DMS153 (cell line): ENCODE measurements at regions not wholly inside any gene's neighbourhood (a gene's known extent, or its start where the extent isn't known, plus 50 kb on each side); places are given as distances from the start of the nearest gene placed in this dataset.

Experiments used
- DNase-seq: peaks from one replicate; lab custom pipeline; 2025; lab: John Stamatoyannopoulos, UW

DNA sequence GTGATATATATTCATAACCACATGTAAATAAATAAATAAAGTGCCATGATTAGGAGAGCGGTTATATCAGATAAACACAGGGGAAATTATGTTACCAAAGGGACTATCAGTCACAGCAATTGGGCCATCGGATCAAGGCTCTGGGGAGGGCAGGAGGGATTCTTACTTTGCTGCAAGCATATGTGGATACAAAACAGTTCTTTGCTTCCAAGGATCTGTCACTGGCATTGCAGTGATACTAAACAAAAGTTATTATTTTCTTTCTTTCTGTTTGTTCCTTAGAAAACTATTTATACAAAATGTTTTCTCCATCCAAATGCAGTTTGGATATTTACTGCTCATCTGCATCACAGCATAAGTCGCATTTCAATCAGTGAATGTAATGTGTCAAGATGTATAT is 188.4 kb upstream of the MGMT start:
- no peak for DNase-seq

DNA sequence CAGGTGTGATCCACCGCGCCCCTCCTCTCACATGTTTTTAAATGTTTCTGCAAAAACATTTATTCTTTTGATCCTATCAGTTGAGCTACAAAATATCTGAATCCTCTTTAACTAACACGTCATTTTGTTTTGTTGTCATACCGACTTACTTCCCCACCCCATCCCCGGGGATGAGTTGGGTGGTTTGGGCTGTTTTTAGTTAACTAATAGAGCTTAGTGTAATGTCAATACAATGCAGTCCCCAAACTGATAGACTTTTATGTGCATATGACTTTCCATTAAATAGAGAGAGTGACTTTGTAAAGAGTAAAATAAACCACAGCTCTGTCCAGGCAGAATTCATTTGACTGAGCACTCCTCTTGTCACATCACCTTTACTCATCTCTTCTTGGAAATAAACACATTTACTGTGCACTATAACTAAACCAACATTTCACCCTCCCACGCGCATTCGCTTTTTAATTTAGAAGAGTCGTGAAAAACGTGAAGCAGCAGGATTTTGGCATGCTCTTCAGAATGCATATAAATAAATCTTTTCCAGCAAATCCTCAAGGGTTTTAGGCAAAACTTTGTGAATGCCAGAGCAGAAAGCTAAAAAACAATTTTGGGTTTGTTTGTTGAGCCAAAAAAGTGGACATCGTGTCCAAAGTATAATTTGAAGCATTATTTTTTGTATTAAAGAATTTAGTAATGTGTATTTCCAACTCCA is 187.4 kb upstream of the MGMT start:
- no peak for DNase-seq

DNA sequence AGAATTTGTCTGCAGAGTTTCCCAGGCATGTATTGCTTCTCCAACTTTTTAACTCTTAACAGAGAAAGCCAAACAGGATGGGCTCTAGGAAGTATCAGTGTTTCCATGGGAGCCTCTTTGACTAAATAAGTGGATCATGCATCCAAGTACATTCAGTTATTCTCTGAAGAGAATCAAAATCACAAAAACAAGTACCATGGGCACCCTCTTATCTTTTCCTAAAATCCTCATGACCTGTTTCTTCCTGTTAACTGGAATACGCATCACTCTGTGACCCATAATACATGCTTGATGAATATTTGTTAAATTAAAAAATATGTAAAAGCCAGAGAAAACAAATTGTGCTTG is 186.9 kb upstream of the MGMT start:
- no peak for DNase-seq

DNA sequence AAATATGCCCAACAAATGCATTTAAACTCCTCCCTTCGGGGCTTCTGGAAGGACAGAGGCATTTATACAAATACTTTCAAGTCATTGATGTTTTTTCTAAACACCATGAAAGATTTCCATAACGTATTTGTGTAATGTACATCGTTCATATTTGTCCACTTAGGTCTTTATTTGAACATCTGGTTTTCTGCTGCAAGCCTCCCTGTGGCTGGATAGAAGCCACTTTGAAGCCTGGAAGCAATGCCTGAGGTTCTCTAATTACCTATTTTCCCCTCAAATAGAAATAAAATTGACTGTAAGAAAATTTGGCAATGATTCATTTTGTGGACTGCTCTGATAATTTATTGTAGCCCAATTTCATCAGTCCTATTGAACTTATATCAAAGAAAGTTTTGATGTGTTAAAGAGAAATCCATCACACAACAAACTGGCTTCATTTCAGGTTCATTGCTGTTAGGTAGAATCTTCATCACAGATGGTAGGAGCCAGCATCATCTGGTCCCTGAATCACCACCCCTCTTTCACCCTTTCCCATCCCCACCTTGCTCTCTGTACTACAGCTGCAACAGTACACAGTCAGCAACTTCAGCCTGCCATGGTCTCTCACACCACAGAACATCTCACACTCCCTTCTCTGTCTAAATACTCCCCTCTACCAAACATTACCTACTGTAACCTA is 186.0 kb upstream of the MGMT start:
- DNase-seq = no peak

GRCh38 chr10:129285459-129285858 is 181.6 kb upstream of the MGMT start:
- DNase-seq = no peak

GRCh38 chr10:129288999-129289584 is 177.9 kb upstream of the MGMT start:
- no peak for DNase-seq

DNA sequence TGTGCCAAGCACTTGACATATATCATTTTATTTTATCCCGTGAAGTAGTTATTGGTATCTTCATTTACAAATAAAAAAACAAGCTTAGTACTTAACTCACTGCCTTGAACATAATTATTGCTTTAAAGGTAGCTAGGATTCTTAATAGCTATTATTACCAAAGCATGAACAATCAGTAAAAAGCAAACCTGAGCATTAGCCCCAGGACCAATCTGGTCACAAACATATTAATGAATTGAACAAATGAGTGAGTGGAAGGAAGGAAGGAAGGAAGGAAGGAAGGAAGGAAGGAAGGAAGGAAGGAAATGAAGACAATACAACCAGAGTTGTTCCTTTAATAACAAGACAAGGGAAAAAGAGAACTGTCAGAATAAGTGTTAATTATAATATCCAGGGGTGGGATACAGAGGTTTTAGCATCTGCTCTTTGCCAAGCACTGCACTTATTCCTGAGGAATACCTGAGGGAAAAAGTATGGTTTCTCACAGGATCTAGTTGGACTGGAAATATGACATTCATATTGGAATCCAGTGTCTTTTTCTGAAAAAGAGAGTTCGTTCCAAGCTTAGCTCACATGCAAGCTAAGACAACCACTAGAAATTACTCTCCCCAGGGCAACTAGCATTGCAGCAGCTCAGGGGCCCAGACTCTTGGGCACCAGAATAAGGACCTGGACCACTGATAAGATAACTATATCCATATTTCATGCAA is 172.9 kb upstream of the MGMT start:
- no peak for DNase-seq

- no peak for DNase-seq
Measured at GRCh38 chr10:129294944-129295343, 172.1 kb upstream of the MGMT start.

- no peak for DNase-seq
Measured at GRCh38 chr10:129305046-129305445, 162.0 kb upstream of the MGMT start.

DNA sequence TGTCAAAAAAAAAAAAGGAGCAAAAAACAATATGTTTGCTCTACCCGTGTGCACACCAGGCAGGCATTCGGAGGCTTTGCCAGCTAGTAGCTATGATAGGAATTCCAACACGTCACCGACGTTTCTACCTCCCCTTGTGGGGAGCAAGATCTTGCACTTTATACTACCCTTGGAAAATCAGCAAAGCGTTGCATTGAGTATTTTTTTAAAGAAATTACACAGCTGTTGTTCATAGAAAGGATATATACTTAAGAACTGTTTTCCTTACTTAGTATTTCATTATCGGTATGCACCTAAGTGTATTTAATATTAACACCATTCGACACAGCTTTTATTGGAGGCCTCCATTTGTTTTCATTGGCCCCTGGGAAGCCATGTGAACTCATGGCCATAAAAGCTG is 159.9 kb upstream of the MGMT start:
- DNase-seq = no peak

DNA sequence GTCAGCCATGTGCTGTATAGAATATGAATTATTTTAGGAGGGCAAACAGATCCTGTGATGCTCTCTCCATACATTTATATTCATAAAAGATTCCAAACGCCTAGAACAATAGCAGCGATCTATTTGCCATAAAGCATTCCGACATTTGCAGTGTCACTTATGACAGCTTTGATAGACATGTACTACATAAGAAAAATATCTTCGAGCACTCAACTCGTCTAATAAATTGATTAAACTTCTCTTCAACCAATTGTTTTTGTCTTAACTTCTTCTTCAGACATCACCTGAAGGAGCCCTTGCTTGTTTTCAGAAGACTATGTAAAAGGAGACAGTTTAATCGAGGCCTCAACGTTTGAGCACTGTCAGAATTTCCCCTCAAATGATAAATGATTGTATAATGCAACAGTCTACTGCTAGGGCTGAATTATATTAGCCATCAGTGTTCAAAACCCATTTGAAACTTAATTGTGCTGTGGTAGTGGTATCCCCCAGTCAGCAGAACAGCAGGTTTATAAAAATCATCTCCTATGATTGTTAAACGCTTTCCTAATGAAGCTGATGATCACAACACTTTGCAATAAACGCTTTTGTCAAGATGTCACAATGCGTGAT is 158.0 kb upstream of the MGMT start:
- DNase-seq = no peak

- no peak for DNase-seq
Measured at GRCh38 chr10:129309565-129309964, 157.5 kb upstream of the MGMT start.

- no peak for DNase-seq
Measured at GRCh38 chr10:129310881-129311280, 156.2 kb upstream of the MGMT start.

DNA sequence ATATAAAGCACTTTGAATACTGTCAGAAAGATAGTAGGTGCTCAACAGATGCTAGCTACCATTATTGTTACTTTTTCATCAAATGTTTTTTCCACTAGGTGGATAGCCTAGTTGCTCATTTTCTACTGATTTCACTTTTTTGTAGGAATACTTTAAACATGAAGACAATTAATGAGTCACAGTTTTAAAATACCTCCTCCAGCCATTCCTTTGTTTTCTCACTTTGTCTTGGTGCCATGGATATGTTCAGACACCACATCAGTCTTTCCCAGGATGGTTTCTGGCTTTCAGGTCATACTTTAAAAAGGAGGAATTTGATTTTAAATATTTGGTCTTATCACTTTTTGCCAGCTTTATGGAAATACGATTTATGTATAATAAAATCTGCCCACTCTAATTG is 147.1 kb upstream of the MGMT start:
- DNase-seq = no peak

DNA sequence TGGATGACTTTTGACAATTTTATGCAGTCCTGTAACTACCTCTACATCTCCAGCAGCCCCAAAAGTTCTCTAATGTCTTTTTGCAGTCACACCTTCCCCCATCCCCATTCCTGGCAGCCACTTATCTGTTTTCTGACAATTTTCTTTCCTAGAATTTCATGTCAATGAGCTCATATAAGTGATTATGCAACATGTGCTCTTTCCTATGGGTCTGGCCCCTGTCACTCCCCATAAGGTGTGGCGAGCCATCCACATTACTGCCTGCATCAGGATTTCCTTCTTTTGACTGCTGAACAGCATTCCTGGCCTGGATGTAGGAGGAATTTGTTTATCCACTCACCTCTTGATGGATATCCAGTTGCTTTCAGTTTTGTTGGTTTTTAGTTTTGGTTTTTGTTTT is 146.7 kb upstream of the MGMT start:
- no peak for DNase-seq

- DNase-seq = no peak
Measured at GRCh38 chr10:129321727-129322126, 145.3 kb upstream of the MGMT start.

DNA sequence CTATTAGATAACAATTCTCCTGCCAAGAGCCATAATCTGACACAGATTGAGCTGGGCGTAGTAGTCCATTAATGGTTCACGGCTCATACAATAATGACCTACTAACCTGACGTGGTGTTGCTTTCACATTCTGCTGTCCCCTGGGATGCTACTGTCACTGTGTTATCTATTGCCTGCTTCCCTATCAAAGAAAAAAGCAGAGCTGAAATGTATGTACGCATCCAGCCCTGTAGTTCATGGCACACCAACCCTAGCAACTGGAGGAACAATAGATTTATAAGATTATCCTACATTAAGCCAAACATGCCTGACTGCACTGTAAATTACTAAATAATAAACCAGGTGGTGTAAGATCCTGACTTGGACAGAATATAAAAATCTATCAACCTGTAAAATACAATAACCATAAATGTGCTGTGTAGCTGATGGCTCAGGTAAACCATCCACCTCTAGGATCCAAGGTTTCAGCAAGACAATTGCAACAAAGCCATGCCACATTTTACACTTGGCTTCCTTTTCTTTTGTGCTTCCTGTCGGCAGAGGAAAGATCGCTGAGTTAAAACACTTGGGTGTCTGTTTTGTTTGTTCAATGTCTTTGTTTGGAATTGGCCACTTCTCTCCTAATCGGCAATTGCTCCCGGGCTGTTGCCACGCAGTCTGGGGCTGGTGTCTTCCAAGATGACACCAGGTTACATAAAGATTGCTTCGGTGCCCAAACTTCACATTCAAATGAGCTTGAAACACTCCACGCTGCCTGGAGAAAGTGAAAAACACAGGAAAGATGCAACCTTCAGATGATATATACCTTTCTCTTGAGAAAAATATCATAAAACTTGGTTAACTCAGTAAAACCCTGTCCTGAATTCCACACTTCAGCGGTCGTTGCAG is 143.9 kb upstream of the MGMT start:
- DNase-seq = peak; percentile 5

DNA sequence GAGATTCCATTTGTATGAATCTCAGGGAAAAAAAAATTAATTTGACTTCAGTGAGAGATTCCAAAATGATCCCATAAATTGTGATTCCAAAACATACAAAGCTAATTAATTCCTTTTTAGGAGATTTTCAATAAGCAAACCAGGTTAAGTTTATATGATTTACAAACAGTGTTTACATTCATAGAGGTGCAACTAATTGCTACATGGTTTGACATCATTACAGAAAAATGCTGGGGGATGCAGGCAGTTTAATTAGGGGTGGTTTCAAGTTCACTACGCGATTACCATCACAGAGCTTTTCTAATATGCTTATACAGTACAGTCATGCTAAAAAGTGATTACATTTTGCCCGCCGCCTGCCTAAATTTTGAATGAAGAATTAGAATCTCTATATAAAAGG is 143.2 kb upstream of the MGMT start:
- no peak for DNase-seq

DNA sequence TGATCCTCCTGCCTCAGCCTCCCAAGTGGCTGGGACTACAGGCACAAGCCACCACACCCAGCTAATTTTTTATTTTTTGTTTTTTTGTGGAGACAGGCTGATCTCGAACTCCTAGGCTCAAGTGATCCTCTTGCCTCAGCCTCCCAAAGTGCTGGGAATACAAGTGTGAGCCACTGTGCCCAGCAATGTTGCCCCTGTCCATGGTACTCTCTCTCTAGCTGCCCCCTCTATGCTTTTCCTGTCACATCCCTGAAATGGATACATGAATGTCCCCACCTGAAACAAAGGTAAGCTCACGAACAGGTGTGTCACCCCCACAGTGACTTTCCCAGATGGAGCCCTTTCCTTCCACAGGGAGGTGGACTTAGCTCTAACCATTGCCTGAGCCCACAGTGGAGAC is 141.1 kb upstream of the MGMT start:
- no peak for DNase-seq

GRCh38 chr10:129328546-129328945 is 138.5 kb upstream of the MGMT start:
- no peak for DNase-seq

GRCh38 chr10:129329385-129330055 is 137.5 kb upstream of the MGMT start:
- no peak for DNase-seq
